GM18511 (cell line): ENCODE measurements at regions not wholly inside any gene's neighbourhood (a gene's known extent, or its start where the extent isn't known, plus 50 kb on each side); places are given as distances from the start of the nearest gene placed in this dataset.

Source experiments
- ATAC-seq: cut with Tn5 transposase; IDR thresholded peaks from one replicate; pipeline ENCODE4 v1.9.1; 2021; ENCODE audit warnings: mild to moderate bottlenecking, moderate library complexity; ENCODE audit not compliant: unreplicated experiment

DNA sequence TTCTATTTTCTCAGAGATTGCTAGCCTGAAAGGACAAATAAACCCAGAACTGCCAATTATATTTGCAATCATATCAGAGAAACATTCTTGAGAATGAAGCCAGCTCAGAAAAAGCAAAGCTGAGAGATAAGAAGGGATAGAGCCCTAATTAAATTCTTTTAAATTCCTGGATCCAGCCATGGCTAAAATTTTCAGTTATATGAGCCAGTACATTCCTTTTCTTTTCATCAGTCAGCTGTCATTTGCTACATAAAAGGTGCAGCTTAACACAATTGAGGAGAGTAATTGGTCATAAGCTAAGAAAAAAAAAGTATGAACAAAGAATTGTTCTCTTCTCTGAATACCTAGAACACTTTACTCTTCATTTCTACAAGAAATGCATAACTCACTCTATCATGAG is 303.5 kb upstream of the FIGN start:
- no peak for ATAC-seq

- ATAC-seq = peak; percentile 58
Measured at GRCh38 chr2:164032995-164033394, 297.2 kb upstream of the FIGN start.

- ATAC-seq = no peak
Measured at GRCh38 chr2:164030623-164031022, 294.8 kb upstream of the FIGN start.

DNA sequence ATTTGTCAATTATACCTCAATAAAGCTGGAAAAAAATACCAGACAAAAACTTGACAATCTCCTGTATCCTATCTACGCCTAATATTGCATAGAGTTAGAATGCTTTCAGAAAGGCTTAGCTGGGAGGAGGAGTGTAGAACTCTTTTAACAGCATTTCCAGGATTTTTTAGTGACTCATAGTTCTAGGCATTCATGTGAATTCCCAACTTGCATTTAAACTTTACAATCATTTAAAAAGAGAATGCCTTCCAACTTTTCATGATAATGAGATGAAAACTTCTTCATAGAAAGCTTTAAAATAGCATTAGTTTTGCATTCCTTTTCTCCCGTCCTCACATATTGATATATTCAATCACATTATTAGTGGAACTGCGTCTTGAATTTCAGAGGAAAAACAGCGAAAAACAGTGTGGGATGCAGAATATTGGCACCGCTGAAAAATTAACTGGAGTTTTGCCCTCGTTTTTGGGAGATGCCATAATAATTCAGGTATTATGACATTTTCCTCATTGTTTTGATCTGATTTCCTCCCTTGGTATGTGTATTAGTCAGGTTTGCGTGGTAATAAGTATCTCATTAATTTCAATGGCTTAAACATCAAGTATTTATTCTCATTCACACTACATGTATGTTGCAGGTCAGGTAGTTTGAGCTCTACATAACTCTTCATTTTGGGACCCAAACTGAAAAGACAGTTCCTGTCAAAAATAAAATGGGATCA is 293.2 kb upstream of the FIGN start:
- no peak for ATAC-seq

DNA sequence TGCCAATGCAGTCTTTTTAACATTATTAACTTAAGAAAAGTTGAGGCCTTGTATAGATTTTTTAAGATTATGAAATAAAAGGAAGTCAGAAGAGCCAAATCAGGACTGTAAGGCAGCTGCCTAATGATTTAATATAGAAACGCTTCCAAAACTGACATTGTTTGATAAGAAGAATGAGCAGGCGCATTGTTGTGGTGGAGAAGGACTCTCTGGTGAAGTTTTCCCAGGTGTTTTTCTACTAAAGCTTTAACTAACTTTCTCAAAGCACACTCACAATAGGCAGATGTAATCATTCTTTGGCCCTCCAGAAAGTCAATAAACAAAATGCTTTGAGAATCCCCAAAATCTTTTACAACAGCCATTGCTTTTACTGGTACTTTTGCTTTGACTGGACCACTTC is 288.6 kb upstream of the FIGN start:
- no peak for ATAC-seq

DNA sequence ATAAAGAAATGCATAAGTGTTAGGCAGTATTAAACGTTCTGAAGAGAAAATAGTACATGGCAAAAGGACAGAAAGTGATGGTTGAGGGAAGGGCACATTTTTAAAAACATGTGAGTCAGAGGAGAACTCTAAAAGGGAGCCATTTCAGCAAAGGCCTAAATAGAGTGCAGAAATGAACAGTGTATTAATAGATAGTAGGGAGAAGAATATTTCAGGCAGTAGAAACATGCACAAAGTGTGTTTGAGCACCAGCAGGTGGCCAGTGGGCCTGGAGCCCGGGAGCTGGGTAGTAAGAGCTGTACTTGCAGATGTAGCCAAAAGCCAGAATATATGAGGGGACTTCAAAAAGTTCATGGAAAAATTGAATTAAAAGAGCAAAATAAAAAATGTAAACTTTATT is 288.1 kb upstream of the FIGN start:
- no peak for ATAC-seq

- ATAC-seq = peak; percentile 96
Measured at GRCh38 chr2:164015328-164016123, 279.7 kb upstream of the FIGN start.

- ATAC-seq = no peak
Measured at GRCh38 chr2:164014791-164015190, 279.0 kb upstream of the FIGN start.

- ATAC-seq = no peak
Measured at GRCh38 chr2:164014068-164014731, 278.4 kb upstream of the FIGN start.

GRCh38 chr2:164012581-164012980 is 276.8 kb upstream of the FIGN start:
- no peak for ATAC-seq

GRCh38 chr2:164009756-164010337 is 274.0 kb upstream of the FIGN start:
- ATAC-seq = no peak

GRCh38 chr2:164008752-164009151 is 272.9 kb upstream of the FIGN start:
- ATAC-seq = no peak

- ATAC-seq = no peak
Measured at GRCh38 chr2:164006704-164007103, 270.9 kb upstream of the FIGN start.

- ATAC-seq = no peak
Measured at GRCh38 chr2:164000176-164000575, 264.4 kb upstream of the FIGN start.

DNA sequence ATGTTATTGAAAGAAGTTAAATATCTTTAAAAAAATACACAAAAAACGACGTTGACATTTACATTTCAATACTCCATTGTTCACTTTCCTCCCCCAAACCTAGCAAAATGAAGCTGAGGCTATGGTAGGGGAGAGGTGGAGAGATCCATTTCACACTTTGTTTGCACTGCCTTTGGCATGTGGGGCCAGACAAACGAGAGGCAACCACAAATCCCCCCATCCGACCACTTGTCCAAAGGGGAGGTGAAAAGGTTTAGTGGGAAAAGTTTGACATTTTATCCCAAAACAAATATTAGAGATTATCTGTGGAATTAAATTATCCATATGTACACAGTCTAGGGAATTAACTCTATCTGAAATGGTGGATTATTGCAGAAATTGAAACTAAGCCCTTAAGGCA is 261.7 kb upstream of the FIGN start:
- ATAC-seq = no peak

- no peak for ATAC-seq
Measured at GRCh38 chr2:163990541-163990940, 254.7 kb upstream of the FIGN start.

- ATAC-seq = no peak
Measured at GRCh38 chr2:163990101-163990500, 254.3 kb upstream of the FIGN start.

GRCh38 chr2:163987175-163987940 is 251.6 kb upstream of the FIGN start:
- ATAC-seq = no peak

GRCh38 chr2:163984986-163985385 is 249.2 kb upstream of the FIGN start:
- ATAC-seq = no peak

- no peak for ATAC-seq
Measured at GRCh38 chr2:163983911-163984310, 248.1 kb upstream of the FIGN start.

- ATAC-seq = no peak
Measured at GRCh38 chr2:163982938-163983337, 247.1 kb upstream of the FIGN start.
